HG03520 (cell line): ENCODE measurements at regions not wholly inside any gene's neighbourhood (a gene's known extent, or its start where the extent isn't known, plus 50 kb on each side); places are given as distances from the start of the nearest gene placed in this dataset.
"Not testable (repeated sequence)": the region's sequence is repeated elsewhere in the genome, so short reads cannot be mapped to it uniquely, and the experiment has no call there.

Source experiments
- ATAC-seq: cut with Tn5 transposase; IDR thresholded peaks from one replicate; pipeline ENCODE4 v1.9.1; 2021; ENCODE audit warnings: mild to moderate bottlenecking, moderate library complexity; ENCODE audit not compliant: unreplicated experiment

DNA sequence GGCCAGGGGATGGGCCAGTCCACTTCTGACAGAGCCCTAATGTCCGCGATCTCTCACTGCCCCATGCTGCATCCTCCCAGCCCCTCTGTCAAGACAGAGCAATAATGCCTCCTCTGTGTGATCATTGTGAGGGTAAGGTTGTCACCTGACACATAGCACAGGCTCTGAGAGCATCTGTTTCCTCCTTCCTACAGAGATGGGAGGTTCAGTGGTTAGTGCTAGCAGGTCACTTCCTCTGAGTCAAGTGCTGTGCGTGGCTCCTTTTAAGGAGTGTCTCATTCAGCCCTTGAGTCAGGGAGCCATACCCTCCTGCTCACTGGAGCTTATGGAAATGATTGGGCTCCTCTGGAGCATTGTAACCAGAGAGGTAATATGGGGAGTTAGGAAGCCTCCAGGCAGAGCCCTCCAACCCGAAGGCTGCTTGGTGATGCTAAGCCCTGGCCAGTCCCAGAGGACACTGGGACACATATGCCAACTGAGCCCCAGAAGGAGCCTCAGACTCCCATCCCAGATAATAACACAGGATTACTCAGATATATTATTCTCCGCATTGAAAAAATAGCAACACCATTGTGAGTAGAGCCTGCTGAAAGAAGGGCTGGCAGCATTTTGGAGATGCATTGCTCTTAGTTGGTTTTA, 189.0 kb downstream of the GALNT1 start:
- no peak for ATAC-seq

DNA sequence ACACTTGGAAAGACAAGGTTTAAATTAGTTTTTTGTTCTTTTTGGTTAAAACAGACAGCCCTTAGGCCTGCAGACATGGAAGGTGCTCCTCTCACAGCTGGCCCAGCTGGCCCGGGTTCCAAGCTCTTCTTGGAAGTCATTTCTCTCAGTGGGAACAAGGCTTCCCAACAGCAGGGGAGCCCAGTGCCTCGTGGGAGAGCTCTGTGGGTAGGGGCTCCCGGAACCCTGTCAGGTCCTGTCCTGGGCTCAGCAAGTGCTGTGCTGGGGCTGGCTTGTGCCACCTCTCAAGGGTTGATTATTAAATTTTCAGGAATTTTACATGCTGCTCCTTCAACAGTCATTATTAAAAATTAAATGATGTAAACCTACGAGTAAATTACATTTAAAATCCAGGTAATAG, 189.6 kb downstream of the GALNT1 start:
- ATAC-seq = no peak

DNA sequence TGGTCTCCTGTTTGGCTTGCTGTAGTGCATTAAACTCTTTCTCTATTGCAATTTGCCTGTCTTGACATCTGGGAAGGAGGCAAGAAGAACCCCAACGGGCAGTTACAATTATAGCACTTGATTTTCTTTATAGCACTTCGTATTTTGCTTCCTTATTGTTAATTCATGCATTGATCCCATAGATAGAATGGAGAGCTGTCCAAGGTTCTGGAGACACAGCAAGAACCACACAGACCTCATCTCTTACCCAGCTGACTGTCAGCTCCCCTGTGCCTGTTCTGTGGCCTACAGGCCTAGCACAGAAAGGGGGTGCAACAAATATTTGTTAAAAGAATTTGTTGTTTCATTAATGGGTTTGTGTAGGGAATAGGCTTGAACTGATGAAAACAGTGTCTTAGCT, 194.3 kb downstream of the GALNT1 start:
- ATAC-seq = no peak

DNA sequence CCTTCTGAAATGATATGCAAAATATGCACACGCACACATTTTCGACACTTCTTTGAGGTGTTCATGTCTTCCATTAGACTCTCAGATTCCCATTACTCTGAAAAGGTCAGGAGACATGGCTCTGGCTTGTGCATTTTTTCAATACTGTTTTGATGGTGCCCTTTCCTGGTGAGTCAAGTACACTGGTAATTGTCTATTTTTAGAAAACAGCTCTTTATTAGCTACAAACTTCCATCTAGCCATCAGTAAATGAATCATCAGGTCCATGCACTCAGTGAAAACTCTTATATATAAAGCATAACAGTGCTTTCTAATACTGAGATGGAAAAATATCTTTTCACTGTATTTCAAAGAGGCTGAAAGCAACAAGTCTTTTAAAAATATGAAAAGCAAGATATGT, 194.9 kb downstream of the GALNT1 start:
- no peak for ATAC-seq

DNA sequence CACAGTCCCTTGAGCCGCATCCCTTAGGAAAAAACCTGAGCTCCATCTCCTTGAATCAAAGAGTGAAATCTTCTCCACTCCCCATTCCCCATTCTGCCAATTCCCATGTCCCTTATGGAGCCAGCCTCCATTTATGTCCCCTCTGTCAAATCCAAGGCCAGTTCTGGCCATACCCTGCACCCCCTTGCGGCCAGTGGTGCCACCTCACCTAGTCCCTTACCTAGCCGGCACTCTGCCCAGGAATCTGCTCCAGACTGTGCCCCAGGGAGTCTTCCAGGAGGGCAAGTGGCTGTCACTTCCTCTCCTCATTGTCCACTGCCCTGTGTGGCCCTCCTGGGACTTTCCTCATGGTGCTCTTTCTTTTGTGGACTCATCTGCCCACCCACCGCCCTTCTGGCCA, 195.4 kb upstream of the RMP24 start:
- no peak for ATAC-seq

DNA sequence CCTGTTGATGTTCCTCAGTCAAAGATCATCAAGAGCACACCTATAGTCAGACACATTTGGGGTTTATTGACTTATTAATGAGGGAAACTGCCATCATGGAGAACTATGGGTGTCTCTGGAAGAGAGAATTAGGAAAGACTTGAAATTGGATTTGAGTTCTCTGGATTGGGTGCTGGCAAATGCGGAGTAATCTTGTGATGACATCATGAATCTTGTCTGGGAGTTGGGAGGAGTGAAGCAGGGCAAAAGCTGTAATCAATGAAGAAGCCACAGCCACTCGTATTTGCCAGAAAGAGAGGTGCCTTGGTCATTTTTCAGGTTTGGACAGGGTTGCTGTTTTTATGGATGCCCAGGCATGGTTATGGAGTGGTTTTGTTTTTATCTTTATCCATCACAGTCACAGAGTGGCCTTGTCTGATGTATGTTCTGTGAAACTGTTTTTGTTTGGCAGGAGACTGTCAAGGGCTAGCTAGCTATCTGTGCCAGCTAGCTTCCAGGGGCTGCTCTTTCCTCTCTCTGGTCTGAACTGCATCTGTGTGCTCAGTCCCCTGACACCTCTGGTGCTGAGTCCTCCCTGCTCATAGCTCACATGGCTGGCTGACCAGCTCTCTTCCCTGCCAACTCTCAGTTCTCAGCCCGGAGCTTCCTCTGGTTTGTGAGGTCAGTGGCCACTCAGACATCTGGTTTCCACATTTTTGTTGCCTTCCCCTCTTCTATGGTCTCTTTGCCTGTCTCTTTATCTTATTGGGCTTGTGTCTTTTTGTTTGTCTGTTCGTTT, 193.4 kb upstream of the RMP24 start:
- ATAC-seq = no peak

DNA sequence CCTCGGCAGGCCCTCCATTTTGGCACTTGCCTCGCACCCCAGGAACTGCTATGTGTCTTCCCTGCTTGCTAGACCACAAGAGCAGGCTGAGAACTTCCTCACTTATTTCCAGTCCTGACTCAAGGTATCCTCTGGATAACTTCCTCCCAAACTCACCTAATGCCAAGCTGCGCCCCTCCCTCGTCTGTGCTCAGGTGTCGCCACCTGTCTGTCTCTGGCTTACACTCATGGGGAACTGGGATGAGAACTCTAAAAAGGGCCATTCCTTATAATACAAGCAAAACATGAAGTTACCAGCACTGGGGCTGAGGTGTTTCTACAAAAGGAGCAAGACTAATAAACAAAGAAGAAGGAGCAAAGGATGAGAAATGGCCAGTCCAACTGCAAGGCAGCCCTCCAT, 191.5 kb upstream of the RMP24 start:
- no peak for ATAC-seq

DNA sequence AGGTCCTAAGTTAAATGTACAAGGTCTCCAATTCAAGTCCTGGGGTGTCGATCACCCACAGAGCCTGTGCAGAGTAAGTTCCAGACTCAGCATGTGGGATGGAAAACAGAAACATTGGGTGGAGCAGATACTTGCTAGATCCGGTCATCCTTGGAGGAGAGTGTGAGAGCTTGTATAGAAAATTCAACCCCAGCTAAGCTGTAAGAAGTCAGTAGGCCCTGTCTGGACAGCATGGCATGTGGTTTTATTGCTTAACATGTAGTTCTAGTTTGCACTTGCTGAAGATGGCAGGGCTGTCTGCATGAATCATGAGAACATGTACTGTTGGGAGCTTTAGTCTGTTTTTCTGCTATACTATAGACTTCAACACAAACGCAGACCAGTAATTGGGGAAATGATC, 189.6 kb upstream of the RMP24 start:
- ATAC-seq = no peak

DNA sequence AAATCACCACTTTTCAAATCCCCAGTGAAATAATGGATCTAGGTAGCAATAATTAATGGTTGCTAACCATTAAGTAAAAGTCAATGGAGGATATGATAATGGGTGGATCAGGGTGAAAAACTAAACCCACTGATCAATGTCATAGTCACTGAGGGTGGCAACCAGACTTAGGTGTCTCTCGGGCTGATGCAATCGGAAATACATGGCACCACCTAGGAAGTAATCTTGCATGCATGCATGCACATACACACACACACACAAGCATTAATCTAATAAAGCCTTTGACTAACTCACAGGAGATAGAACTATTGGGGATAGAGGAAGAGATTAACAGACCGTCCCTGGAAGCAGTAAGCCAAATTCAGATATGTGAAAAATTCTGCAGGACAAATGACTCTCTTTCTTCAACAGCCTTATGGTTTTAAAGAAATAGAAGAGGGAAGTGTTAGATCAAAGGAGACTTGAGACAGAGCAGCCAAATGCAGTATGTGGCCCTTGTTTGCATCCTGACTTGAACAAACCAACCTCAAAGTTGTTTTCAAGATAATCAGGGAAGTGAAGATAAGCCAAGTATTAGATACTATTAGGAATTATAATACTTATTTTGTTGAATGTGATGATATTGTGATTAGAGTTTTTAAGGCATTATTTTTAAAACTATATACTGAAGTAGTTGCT, 186.0 kb upstream of the RMP24 start:
- no peak for ATAC-seq

DNA sequence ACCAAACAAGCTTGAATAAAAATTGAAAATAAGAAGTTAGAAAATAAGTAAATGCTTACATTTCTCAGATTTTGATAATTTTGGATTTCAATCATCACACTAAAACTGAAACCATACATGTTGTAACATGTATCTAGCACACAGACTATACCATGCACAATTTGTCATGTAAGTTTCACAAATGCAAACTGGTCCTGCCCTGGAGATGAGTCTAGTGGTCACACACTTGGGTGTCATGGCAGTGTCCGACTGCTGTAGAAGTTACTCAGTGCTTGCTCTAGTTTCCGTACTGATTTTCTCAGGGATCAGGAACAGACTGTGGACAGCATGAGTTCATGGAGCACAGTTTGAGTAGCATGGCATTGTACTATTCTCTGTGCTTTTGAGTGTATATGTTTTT, 182.9 kb upstream of the RMP24 start:
- ATAC-seq = no peak

DNA sequence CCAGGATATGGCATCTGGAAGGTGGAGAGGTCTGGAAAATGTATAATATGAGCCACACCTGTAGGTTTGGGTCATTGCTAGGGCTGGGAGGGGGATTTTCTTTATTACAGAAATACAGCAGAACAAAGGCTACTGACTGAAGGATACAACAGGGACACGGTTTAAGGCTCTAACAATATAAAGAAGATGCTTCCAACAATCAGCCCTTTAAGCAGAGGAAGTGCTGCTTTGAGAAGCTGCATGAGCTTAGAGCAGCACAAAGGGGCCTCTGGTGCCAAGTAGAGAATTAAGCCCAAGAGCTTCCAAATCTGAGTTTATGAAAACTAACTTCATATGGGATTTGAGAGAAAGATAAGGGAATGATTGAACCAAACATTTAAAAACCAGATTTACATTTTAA, 174.5 kb upstream of the RMP24 start:
- ATAC-seq = no peak

DNA sequence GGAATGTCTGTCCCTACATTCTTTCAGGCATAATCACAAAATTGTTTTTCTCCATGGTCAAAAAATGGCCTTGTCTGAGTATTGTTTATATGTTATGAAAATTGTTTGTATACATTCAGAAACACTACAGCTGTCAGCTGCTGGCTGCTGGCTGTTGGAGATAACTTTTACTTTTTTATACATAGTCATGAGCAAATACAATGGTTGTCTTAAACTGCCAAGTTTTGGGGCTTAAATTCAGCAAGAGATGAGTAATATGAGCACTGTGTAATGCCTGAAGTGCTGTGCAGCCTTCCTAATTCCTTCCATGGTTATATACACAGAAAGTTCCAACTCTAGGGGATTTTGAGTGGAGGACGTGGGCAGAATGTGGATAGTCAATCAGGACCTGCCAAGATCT, 168.9 kb upstream of the RMP24 start:
- no peak for ATAC-seq

DNA sequence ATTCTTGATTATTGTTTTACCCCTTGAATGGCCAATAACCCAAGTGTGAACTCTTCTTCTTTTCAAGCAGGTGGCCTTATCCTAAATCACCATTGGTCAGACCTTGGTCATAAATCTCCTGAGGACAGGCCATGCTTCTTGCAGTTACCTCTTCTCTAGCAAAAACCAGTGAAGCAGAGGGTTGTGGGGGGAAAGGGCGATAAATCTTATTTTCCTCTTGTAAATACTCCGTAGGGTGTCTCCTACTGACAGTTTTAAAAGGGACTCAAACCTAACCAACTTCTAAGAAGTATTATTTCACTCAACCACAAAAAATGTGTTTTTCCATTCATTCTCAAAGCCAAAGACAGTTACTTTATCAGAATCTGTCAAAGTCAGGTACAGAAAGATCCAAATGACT, 168.1 kb upstream of the RMP24 start:
- no peak for ATAC-seq

DNA sequence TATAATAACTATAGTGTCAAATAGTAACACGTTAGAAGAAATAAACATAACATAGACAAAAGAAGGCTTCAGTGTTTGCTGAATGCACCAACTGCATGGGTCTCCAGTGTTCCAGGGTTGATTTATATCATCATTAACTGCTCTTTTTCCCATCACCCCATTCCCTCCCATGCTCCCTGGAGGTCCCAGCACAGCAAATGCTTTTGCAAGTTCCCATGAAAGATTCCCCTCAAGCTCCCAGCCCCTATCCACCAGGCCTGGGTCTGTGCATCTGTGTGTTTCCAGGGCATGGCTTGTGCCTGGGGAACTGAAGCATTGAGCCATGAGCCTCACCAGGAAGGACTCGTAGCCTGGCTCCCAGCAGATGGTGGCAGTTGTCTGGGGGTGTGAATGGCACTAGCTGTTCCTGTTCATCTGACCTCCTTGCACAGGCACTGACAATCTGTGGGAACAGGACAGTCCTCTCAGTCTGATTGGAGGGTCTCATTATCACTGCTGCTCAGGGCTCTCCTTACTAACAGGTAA, 164.6 kb upstream of the RMP24 start:
- no peak for ATAC-seq

DNA sequence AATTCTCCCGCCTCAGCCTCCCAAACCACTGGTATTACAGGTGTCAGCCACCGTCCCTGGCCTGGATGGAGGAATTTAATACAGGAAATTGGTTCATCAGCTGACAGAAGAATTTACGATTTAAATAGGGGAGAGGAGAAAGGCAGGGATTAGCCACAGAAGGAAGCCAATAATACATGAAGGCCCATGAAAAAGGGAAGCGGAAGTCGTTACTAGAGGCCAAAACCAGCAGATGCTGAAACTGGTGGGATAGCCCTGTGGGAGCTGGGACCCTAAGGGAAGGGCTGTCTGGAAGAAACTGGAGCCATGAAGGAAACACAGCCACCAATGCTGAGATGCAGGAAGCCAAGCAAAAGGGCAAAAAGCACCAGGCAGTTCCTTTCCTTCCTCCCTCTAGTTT, 163.7 kb upstream of the RMP24 start:
- no peak for ATAC-seq

DNA sequence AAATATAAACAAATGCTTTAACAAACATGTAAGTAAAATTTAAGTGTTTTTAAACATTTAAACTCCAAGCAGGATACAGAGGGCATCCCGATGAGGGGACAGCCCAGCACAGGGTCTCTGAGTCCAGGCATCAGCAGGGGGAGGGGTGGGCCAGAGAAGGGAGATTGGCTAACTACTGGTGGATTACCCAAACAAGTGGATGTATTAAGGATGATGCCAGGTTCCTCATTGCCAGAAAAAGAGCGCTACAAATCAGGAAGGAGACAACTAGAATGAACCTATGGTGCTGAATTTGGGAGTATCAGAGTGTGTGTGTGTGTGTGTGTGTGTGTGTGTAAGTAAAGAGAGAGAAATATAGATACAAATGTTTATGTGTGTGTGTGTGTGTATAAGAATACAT, 162.0 kb upstream of the RMP24 start:
- ATAC-seq = no peak

DNA sequence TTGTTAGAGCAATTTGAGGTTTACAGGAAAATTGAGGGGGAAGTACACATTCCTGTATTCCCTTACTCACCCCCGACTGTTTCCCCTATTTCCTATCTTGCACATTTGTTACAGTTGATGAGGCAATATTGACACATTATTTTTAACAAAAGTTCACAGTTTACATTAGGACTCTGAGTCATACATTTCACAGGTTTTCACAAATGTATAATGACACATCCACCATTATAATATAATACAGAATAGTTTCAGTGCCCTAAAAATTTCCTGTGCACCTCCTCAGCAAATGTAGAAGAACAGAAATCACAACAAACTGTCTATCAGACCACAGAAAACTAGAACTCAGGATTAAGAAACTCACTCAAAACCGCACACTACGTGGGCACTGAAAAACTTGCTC, 160.6 kb upstream of the RMP24 start:
- no peak for ATAC-seq

DNA sequence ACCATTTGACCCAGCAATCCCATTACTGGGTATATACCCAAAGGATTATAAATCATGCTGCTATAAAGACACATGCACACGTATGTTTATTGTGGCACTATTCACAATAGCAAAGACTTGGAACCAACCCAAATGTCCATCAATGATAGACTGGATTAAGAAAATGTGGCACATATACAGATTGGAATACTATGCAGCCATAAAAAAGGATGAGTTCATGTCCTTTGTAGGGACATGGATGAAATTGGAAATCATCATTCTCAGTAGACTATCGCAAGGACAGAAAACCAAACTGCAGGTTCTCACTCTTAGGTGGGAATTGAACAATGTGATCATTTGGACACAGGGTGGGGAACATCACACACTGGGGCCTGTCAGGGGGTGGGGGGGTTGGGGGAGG, 157.5 kb upstream of the RMP24 start:
- ATAC-seq = not testable (repeated sequence)

DNA sequence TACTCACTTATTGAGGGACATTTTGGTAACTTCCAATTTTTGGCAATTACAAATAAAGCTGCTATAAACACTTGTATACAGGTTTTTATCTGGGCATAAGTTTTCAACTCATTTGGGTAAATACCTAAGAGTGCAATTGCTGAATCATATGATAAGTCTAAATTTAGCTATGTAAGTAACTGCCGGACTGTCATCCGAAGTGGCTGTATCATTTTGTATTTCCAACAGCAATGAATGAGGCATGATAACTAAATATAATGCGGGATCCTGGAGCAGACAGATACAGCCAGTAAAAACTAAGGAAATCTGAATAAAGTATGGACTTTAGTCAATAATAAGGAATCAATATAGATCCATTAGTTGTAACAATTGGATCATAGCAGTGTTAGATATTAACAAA, 156.5 kb upstream of the RMP24 start:
- ATAC-seq = no peak

DNA sequence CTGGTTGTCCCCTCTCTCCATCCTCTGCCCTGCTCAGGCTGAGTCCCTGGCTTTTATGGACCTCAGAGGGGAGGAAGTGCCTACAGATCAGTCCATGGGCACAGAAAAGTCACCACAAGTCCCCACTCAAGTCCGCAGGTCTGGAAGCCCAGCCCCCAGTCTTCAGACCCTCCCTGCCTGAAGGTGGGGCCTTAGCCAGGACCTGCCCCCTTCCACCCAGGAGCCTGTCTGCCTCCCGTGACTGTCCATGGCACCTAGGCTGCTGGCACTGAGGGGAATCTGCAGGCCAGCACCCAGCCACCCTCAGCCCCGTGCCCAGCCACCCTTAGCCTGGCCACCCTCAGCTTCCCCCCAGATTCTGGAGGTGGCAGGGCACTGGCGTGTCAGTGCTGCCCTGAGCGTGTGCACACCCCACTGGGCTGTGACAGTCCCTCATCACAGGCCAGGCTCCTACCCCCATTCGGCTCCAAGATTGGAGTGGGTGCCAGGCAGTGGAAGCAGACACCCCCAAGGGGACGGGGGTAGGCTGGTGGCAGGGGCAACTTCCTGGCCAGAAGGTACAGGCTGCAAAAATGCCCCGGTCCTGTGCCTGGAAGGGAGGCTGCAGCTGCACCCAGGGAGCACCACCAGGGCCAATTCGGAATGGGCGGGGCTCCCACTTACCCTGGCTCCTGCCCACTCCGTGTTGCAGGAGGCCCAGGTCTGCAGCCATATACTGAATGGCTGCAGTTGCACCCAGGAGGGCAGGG, 154.7 kb upstream of the RMP24 start:
- no peak for ATAC-seq

DNA sequence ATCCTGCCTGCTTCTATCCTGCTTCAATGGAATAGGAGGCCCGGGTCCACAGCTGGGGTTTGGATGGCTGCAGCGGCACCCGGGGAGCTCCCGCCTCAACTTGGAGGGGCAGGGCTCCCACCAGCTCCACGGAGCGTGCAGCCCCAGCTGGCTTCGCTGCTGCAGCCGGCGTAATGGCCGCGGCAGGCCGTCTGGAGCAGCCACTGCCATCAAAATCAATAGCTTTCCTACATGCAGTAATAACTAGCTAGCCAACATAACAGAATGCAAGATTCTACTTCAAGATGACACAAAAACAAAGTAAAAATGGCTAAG, 154.2 kb upstream of the RMP24 start:
- no peak for ATAC-seq

DNA sequence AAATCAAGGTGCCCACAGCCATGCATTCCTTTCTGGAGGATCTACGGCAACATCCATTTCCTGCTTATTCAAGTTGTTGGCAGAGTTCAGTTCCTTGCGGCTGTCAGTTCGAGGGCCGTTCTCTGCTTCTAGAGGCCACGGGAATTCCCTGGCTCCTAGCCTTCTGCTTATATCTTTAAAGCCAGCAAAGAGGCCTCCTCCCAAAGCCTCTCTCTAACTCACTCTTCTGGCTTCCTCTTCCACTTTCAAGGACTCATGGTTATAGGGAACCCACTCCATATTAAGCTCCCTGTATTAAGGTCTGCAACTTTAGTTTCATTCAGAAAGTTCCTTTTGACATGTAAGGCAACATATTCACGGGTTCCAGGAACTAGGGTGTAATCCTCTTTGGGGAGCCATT, 150.1 kb upstream of the RMP24 start:
- ATAC-seq = no peak
